ENCODE measurements at regions not wholly inside any gene's neighbourhood (a gene's known extent, or its start where the extent isn't known, plus 50 kb on each side); places are given as distances from the start of the nearest gene placed in this dataset.

DNA sequence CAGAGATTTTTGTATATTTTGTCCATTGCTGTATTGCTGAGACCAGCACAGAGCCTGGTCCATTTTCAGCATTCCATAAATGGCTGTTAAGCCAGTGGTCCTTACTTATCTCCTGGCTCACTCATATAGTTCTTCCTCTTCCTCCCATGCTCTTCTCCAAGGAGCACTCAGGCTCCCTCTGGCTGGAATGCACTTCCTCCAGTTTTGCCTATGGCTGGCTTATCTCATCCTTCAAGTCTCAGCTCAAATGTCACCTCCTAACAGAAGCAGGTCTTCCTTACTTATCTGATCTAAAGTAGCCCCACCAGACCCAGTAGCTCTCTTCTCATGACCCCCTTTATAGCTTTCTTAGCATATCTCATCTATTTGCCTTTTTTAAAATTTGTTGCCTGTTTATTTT, 146.9 kb downstream of the SLC30A10 start:
- Histone ChIP-seq H3K9me3 (no peaks in the 10 kb centered on the region), H3K27me3 (ENCODE audit: low read depth) (no peaks in the 10 kb centered on the region), H3K4me1 (peaks cover 16% of the 10 kb centered on the region), H3K27ac (no peak overlapping the region), H3K36me3 (no peaks in the 10 kb centered on the region), H3K4me3 (no peak overlapping the region)
- TF ChIP-seq, protein P1, sequence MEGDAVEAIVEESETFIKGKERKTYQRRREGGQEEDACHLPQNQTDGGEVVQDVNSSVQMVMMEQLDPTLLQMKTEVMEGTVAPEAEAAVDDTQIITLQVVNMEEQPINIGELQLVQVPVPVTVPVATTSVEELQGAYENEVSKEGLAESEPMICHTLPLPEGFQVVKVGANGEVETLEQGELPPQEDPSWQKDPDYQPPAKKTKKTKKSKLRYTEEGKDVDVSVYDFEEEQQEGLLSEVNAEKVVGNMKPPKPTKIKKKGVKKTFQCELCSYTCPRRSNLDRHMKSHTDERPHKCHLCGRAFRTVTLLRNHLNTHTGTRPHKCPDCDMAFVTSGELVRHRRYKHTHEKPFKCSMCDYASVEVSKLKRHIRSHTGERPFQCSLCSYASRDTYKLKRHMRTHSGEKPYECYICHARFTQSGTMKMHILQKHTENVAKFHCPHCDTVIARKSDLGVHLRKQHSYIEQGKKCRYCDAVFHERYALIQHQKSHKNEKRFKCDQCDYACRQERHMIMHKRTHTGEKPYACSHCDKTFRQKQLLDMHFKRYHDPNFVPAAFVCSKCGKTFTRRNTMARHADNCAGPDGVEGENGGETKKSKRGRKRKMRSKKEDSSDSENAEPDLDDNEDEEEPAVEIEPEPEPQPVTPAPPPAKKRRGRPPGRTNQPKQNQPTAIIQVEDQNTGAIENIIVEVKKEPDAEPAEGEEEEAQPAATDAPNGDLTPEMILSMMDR (IDR thresholded peaks at IDR 0.05), result no peak
- ATAC-seq (no peak), DNase-seq (no peak)
- intact Hi-C loops (cut with DNase I), result no loop called here

DNA sequence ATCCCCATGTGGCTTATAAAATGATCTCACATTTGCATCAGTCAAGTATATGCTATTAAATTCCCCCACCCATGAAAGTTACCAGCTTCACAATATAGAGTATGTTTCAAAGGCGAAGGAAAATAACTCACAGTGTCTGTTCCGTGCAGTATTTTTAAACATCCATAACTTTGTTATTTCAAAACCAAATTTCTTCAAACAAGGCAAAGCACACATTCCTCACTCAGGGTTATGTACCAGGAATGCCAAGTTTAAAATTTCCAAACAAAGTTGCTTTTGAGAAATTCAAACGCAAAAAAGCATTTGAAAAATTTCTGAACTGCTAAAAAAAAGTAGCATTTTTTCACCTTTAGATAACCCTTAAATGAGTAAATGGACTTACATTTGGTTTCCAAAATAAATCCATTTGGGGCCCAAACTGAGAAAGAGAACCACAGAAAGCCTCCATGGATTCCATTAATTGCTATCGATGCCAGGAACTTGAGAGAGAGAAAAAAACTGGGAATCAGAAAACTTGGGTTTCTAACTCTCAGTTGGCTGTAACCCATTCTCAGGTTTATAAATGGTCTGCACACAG, 149.5 kb downstream of the SLC30A10 start:
- peaks cover 5% of the 10 kb centered on the region for H3K4me1 ChIP-seq
- H3K27me3 ChIP-seq (ENCODE audit: low read depth), result no peaks in the 10 kb centered on the region
- H3K4me3 ChIP-seq, result no peak overlapping the region
- intact Hi-C loops (cut with DNase I), result no loop called here
- no peak overlapping the region for H3K27ac ChIP-seq
- H3K36me3 ChIP-seq, result no peaks in the 10 kb centered on the region
- no peaks in the 10 kb centered on the region for H3K9me3 ChIP-seq
- no peak for DNase-seq
- TF ChIP-seq, protein P1 (IDR thresholded peaks at IDR 0.05), result no peak
- no peak for ATAC-seq

GRCh38 chr1:219778110-219778509, 150.2 kb downstream of the SLC30A10 start:
- DNase-seq (no peak), ATAC-seq (no peak)
- TF ChIP-seq, protein P1 (IDR thresholded peaks at IDR 0.05), result no peak
- no peak overlapping the region for H3K4me3 ChIP-seq
- H3K27me3 ChIP-seq (ENCODE audit: low read depth), result no peaks in the 10 kb centered on the region
- no peak overlapping the region for H3K27ac ChIP-seq
- H3K9me3 ChIP-seq, result no peaks in the 10 kb centered on the region
- no peaks in the 10 kb centered on the region for H3K4me1 ChIP-seq
- intact Hi-C loops (cut with DNase I), result no loop called here
- no peaks in the 10 kb centered on the region for H3K36me3 ChIP-seq

GRCh38 chr1:219774386-219774785, 154.0 kb downstream of the SLC30A10 start:
- TF ChIP-seq, protein P1 (IDR thresholded peaks at IDR 0.05), result no peak
- ATAC-seq (no peak), DNase-seq (no peak)
- Histone ChIP-seq H3K4me3 (no peak overlapping the region), H3K36me3 (no peaks in the 10 kb centered on the region), H3K27ac (no peak overlapping the region), H3K27me3 (ENCODE audit: low read depth) (no peaks in the 10 kb centered on the region), H3K4me1 (no peaks in the 10 kb centered on the region), H3K9me3 (no peaks in the 10 kb centered on the region)
- intact Hi-C loops (cut with DNase I), result no loop called here

DNA sequence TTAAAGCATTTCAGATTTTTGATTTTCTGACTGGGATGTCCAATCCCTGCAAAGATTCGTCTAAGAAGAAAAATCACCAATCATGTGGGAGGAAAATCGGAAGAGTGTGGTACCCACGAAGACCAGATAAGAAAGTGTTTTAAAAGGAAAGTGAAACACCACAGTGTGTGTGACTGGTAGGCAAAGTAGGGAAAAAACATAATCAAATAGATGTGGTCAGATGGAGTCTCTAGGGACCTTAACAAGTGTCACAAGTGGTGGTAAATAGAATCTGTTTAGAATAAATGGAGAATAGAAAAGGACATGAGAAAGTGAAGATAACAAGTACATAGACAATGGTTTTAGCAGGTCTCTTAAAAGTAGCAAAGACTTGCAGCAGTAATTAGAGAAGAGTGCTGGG, 154.6 kb downstream of the SLC30A10 start:
- no peak for ATAC-seq
- intact Hi-C loops (cut with DNase I), result no loop called here

More for the DNA sequence above, 154.6 kb downstream of the SLC30A10 start:
- TF ChIP-seq, protein P1 (IDR thresholded peaks at IDR 0.05), result no peak
- no peak overlapping the region for H3K4me3 ChIP-seq
- H3K9me3 ChIP-seq, result no peaks in the 10 kb centered on the region
- H3K27me3 ChIP-seq (ENCODE audit: low read depth), result no peaks in the 10 kb centered on the region
- H3K27ac ChIP-seq, result no peak overlapping the region
- H3K4me1 ChIP-seq, result no peaks in the 10 kb centered on the region
- DNase-seq, result no peak
- no peaks in the 10 kb centered on the region for H3K36me3 ChIP-seq
